Stomach (tissue), 8 donors: ENCODE measurements at regions not wholly inside any gene's neighbourhood (a gene's known extent, or its start where the extent isn't known, plus 50 kb on each side); places are given as distances from the start of the nearest gene placed in this dataset.

Experiments
- DNase-seq, 2 donors: peaks; one replicate each; pipeline versions ENCODE4 v3.0.0 to v3.0.0-alpha.2; 2013 to 2019
- H3K27ac ChIP-seq, 5 donors: fragments of 200-600 bp in 4 of 5; sonication (generic) in 4 of 5; one replicate each; pipeline ENCODE4 v1.5.1; 2013 to 2019; ENCODE audit warnings: mild to moderate bottlenecking in 1 of 5, moderate library complexity in 1 of 5
- H3K27me3 ChIP-seq, 3 donors: fragments of 200-600 bp; sonication (generic); one replicate each; pipeline ENCODE4 v1.5.1; 2017 to 2019; ENCODE audit warnings: mixed run types in 1 of 3
- H3K36me3 ChIP-seq, 4 donors: fragments of 200-600 bp; sonication (generic); 1 replicate in 3 of 4; 2 replicates in 1 of 4; pipeline ENCODE4 v1.5.1; 2016 to 2019
- H3K4me1 ChIP-seq, 4 donors: fragments of 200-600 bp; sonication (generic); one replicate each; pipeline ENCODE4 v1.5.1; 2016 to 2019
- H3K4me3 ChIP-seq, 4 donors: fragments of 200-600 bp; sonication (generic) in 3 of 4; one replicate each; pipeline ENCODE4 v1.5.1; 2016 to 2019; ENCODE audit warnings: mild to moderate bottlenecking in 1 of 4
- H3K9me3 ChIP-seq, 4 donors: fragments of 200-600 bp; sonication (generic); one replicate each; pipeline ENCODE4 v1.5.1; 2016 to 2019
- CTCF ChIP-seq, 7 experiments: fragments of 450-650 bp in 4 of 7; fragments of 200-600 bp in 3 of 7; sonication (generic) in 3 of 7; IDR thresholded peaks; one replicate each; pipeline ENCODE4 v1.5.1; 2016 to 2019; ENCODE audit warnings: antibody characterized with exemption in 7 of 7, control low read depth in 2 of 7, mild to moderate bottlenecking in 1 of 7
- EP300 ChIP-seq: sonication (generic); formaldehyde crosslinking; IDR thresholded peaks from one replicate; pipeline ENCODE4 v1.6.1; 2017; ENCODE audit warnings: antibody characterized with exemption
- POLR2A ChIP-seq, 4 donors: fragments of 450-650 bp; IDR thresholded peaks; one replicate each; pipeline ENCODE4 v1.6.1; 2016; ENCODE audit warnings: antibody characterized with exemption in 4 of 4, control low read depth in 2 of 4, mild to moderate bottlenecking in 1 of 4, moderate library complexity in 1 of 4
- POLR2AphosphoS5 ChIP-seq, 3 donors: sonication (generic); formaldehyde crosslinking; IDR thresholded peaks; one replicate each; pipeline ENCODE4 v1.6.1; 2016; ENCODE audit warnings: antibody characterized with exemption in 3 of 3
- WGBS, 5 donors: extraction: QIAGEN DNeasy Blood & Tissue Kit in 3 of 5; methylation state at CpG; one replicate each; pipeline versions ENCODE4 v1.1.5 to v1.1.7; 2013 to 2018; 5-methylcytosine and 5-hydroxymethylcytosine counted together
- intact Hi-C: fragments of 100-400 bp; cut with DNase I; formaldehyde crosslinking; loops from one replicate; pipeline ENCODE4 v1.15.1; 2023; ENCODE audit warnings: low total_unique reads
- donor health status: healthy with polysubstance abuse.
- donor health status: Bipolar disorder and iron deficiency.
- donor health status: healthy.

GRCh38 chr3:59262076-59262498 is 212.3 kb upstream of the CFAP20DC start:
- 56 to 75% (median 60%) methylated on average over 2 of the region's 2 CpGs for WGBS, 5 donors
- Histone ChIP-seq H3K27me3 (no peaks in the 10 kb centered on the region), H3K27ac (no peak overlapping the region), H3K36me3 (no peaks in the 10 kb centered on the region), H3K9me3 (no peaks in the 10 kb centered on the region), H3K4me1 (no peaks in the 10 kb centered on the region), H3K4me3 (no peak overlapping the region)
- TF ChIP-seq EP300 (no peak), CTCF (IDR thresholded peaks at IDR 0.05) (no peak), POLR2A (IDR thresholded peaks at IDR 0.05) (no peak), POLR2AphosphoS5 (IDR thresholded peaks at IDR 0.05) (no peak)
- no peak for DNase-seq
- intact Hi-C loops, result no loop called here

GRCh38 chr3:59261009-59261408 is 211.2 kb upstream of the CFAP20DC start:
- Histone ChIP-seq H3K4me1 (no peaks in the 10 kb centered on the region), H3K27me3 (no peaks in the 10 kb centered on the region), H3K9me3 (no peaks in the 10 kb centered on the region), H3K4me3 (no peak overlapping the region), H3K36me3 (no peaks in the 10 kb centered on the region), H3K27ac (no peak overlapping the region)
- no peak for TF ChIP-seq EP300
- no peak for TF ChIP-seq POLR2A (IDR thresholded peaks at IDR 0.05)
- no peak for TF ChIP-seq POLR2AphosphoS5 (IDR thresholded peaks at IDR 0.05)
- TF ChIP-seq CTCF (IDR thresholded peaks at IDR 0.05), result no peak
- DNase-seq, result no peak
- intact Hi-C loops, result no loop called here

- Histone ChIP-seq H3K4me3 (no peak overlapping the region), H3K4me1 (no peaks in the 10 kb centered on the region), H3K27ac (no peak overlapping the region), H3K27me3 (no peaks in the 10 kb centered on the region), H3K9me3 (no peaks in the 10 kb centered on the region), H3K36me3 (no peaks in the 10 kb centered on the region)
- DNase-seq, result no peak
- intact Hi-C loops, result no loop called here
- 81 to 89% (median 87%) methylated on average over 8 of the region's 8 CpGs for WGBS, 5 donors
- TF ChIP-seq EP300 (no peak), POLR2AphosphoS5 (IDR thresholded peaks at IDR 0.05) (no peak), CTCF (IDR thresholded peaks at IDR 0.05) (no peak), POLR2A (IDR thresholded peaks at IDR 0.05) (no peak)
These were observed 208.9 kb upstream of the CFAP20DC start for GRCh38 chr3:59258550-59259260.

GRCh38 chr3:59257506-59257905 is 207.7 kb upstream of the CFAP20DC start:
- DNase-seq, result no peak
- 60 to 74% (median 65%) methylated on average over 3 of the region's 3 CpGs for WGBS, 5 donors
- Histone ChIP-seq H3K27me3 (no peaks in the 10 kb centered on the region), H3K4me1 (no peaks in the 10 kb centered on the region), H3K27ac (no peak overlapping the region), H3K9me3 (no peaks in the 10 kb centered on the region), H3K36me3 (no peaks in the 10 kb centered on the region), H3K4me3 (no peak overlapping the region)
- intact Hi-C loops, result no loop called here
- TF ChIP-seq POLR2AphosphoS5 (IDR thresholded peaks at IDR 0.05) (no peak), POLR2A (IDR thresholded peaks at IDR 0.05) (no peak), EP300 (no peak), CTCF (IDR thresholded peaks at IDR 0.05) (no peak)
